ENCODE measurements at regions not wholly inside any gene's neighbourhood (a gene's known extent, or its start where the extent isn't known, plus 50 kb on each side); places are given as distances from the start of the nearest gene placed in this dataset.

- TF ChIP-seq, protein P1, sequence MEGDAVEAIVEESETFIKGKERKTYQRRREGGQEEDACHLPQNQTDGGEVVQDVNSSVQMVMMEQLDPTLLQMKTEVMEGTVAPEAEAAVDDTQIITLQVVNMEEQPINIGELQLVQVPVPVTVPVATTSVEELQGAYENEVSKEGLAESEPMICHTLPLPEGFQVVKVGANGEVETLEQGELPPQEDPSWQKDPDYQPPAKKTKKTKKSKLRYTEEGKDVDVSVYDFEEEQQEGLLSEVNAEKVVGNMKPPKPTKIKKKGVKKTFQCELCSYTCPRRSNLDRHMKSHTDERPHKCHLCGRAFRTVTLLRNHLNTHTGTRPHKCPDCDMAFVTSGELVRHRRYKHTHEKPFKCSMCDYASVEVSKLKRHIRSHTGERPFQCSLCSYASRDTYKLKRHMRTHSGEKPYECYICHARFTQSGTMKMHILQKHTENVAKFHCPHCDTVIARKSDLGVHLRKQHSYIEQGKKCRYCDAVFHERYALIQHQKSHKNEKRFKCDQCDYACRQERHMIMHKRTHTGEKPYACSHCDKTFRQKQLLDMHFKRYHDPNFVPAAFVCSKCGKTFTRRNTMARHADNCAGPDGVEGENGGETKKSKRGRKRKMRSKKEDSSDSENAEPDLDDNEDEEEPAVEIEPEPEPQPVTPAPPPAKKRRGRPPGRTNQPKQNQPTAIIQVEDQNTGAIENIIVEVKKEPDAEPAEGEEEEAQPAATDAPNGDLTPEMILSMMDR (IDR thresholded peaks at IDR 0.05; ENCODE audit: control insufficient read depth, insufficient read depth, low read depth, low read length, missing control alignments): no peak
- no peak overlapping the region for H3K4me3 ChIP-seq (ENCODE audit: control insufficient read depth, low read depth, low read length)
- no peak for DNase-seq (ENCODE audit: low read depth)
Measured at GRCh38 chr3:72470904-72471417, 377.3 kb downstream of the SHQ1 start.

GRCh38 chr3:72465853-72466252, 382.4 kb downstream of the SHQ1 start:
- H3K4me3 ChIP-seq (ENCODE audit: control insufficient read depth, low read depth, low read length): no peak overlapping the region
- DNase-seq (ENCODE audit: low read depth): no peak
- TF ChIP-seq, protein P1 (IDR thresholded peaks at IDR 0.05; ENCODE audit: control insufficient read depth, insufficient read depth, low read depth, low read length, missing control alignments): no peak

GRCh38 chr3:72463083-72463482, 385.2 kb downstream of the SHQ1 start:
- DNase-seq (ENCODE audit: low read depth): no peak
- TF ChIP-seq, protein P1 (IDR thresholded peaks at IDR 0.05; ENCODE audit: control insufficient read depth, insufficient read depth, low read depth, low read length, missing control alignments): no peak
- no peak overlapping the region for H3K4me3 ChIP-seq (ENCODE audit: control insufficient read depth, low read depth, low read length)

- DNase-seq (ENCODE audit: low read depth): no peak
- TF ChIP-seq, protein P1 (IDR thresholded peaks at IDR 0.05; ENCODE audit: control insufficient read depth, insufficient read depth, low read depth, low read length, missing control alignments): no peak
- no peak overlapping the region for H3K4me3 ChIP-seq (ENCODE audit: control insufficient read depth, low read depth, low read length)
Measured at GRCh38 chr3:72462595-72463011, 385.6 kb downstream of the SHQ1 start.

GRCh38 chr3:72461787-72462186, 386.5 kb downstream of the SHQ1 start:
- no peak overlapping the region for H3K4me3 ChIP-seq (ENCODE audit: control insufficient read depth, low read depth, low read length)
- DNase-seq (ENCODE audit: low read depth): no peak
- TF ChIP-seq, protein P1 (IDR thresholded peaks at IDR 0.05; ENCODE audit: control insufficient read depth, insufficient read depth, low read depth, low read length, missing control alignments): no peak

GRCh38 chr3:72460205-72461174, 387.8 kb downstream of the SHQ1 start:
- no peak overlapping the region for H3K4me3 ChIP-seq (ENCODE audit: control insufficient read depth, low read depth, low read length)
- DNase-seq (ENCODE audit: low read depth): no peak
- TF ChIP-seq, protein P1 (IDR thresholded peaks at IDR 0.05; ENCODE audit: control insufficient read depth, insufficient read depth, low read depth, low read length, missing control alignments): no peak

All from AG09309 (cell line).